ENCODE measurements at regions not wholly inside any gene's neighbourhood (a gene's known extent, or its start where the extent isn't known, plus 50 kb on each side); places are given as distances from the start of the nearest gene placed in this dataset.

- FAIRE-seq = no peak
- DNase-seq (ENCODE audit: low spot score) = no peak
Observed at GRCh38 chr2:173808718-173809117, 156.5 kb downstream of the SP3 start.

- DNase-seq (ENCODE audit: low spot score) = no peak
- no peak for FAIRE-seq
Observed at GRCh38 chr2:173812321-173812720, 152.9 kb downstream of the SP3 start.

DNA sequence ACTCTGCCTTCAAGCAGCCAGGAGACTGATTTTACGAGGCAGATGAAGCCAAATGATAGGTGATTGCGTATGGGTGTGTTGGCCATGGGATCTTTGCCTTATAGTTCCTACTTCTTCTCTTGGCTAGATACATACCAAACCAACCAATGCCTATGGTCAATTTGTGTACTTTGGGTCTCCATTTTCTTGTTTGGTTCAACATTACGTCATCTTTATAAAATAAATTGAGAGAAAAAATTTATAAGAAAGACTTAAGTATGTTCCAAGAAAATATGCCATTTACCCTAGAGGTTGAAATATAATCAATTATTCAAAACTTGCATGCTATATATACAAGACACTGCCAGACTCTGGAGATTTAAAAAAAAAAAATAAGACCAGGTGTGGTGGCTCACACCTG lies 150.9 kb downstream of the SP3 start:
- DNase-seq (ENCODE audit: low spot score) = no peak
- FAIRE-seq = no peak

DNA sequence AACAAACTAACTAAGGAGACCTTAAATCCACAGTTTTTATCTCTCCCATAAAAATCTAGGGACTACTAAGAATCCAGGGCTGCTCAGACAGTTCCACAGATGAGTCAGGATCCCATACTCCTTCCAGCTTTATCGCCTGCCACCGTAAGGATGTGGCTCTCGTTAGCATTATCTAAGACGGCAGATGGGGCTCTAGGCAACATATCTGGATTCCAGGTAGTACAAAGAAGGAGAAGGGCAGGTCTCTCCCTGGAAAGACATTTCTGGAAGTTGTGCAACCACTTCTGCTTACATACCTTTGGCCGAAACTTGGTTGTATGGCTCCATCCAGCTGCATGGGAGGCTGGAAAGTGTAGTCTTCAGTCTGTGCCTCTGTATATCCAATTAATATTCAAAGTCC lies 149.4 kb downstream of the SP3 start:
- FAIRE-seq = no peak
- DNase-seq (ENCODE audit: low spot score) = no peak

GRCh38 chr2:173817582-173817981 lies 147.6 kb downstream of the SP3 start:
- FAIRE-seq (no peak), DNase-seq (ENCODE audit: low spot score) (no peak)

GRCh38 chr2:173818285-173818684 lies 146.9 kb downstream of the SP3 start:
- no peak for DNase-seq (ENCODE audit: low spot score)
- FAIRE-seq = no peak

DNA sequence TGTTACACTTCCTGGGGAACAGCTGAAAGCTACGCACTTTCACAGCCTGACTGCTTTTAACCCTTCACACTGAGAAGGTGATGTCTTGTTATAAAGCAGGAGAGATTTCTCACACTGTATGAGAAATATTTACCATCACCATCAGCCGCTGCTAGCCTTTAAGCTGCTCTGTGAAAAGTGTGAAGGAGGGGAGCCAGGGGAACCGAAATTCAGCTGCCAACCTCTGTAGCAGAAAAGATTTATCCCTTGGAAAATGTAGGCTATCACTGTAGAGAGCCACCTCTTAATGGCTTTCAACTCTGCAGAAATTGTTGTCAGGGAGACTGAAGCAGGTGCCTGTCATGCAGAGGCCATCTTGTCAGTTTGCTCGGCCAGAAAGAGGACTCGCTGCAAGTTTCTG lies 145.3 kb downstream of the SP3 start:
- no peak for DNase-seq (ENCODE audit: low spot score)

GRCh38 chr2:173821451-173821850 lies 143.7 kb downstream of the SP3 start:
- DNase-seq (ENCODE audit: low spot score) = no peak
- FAIRE-seq = no peak

More for the DNA sequence above, 145.3 kb downstream of the SP3 start:
- FAIRE-seq = no peak

GRCh38 chr2:173822889-173823542 lies 142.2 kb downstream of the SP3 start:
- FAIRE-seq (no peak), DNase-seq (ENCODE audit: low spot score) (no peak)

DNA sequence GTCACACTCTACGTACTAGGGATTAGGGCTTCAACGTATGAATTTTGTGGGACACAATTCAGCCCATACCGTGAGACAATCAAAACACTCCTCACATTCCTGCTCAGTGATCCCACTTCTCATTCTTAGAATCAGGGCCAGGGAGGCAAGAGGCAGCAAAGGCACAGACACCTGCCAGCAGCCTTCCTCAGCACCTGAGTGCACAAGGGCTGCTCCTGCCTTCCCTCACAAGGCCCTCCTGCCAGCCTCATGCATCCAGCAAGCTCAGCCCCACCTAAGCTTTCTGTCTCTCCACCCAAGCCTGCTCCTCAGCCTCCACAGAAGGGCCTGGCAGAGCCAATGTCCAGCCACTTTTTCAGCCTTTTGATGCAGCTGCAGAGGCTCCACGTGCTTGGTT lies 141.6 kb downstream of the SP3 start:
- FAIRE-seq = no peak
- no peak for DNase-seq (ENCODE audit: low spot score)

DNA sequence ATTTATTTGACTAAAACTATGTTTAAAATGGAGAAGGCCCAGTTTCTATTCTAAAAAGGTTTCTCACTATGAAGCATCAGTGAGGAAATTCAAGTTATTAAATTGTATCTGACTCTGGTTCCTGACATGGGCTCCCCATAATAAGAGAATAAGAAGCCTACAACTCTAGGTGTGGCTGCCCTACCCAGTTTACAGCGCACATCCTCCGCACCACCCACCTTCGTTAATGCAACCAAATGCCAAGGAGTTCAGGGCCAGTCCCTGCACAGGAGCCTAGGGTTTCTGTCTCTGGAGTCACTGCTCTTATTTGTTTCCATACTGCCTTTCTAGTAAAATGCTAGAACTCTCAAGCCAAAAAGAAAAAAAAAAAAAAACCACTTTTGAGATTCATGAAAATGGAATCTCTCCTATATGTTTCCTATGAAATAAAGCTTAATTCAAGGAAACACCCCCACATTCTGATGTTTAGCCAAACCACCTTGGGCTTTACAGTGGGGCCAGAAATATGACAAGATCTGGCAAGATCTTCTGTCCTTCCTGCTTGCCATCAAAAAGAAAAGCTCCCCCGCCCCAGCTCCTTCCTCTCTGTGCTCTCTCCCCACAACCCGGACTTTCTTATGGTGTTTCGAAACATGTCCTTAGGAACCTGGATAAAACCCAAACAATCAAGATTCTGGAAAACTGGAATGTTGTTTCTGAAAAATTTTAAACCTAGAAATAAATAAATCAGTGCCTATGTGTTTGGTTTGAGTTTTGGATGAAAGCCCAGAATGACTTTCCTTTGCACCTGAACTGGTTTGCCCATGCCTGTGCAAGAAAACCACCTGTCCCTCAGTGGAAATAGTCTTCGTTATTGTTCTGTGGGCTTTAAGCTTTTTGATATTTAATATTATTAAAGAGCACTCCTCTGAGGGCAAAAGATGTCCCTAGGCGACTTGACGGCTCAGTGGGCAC lies 136.7 kb downstream of the SP3 start:
- no peak for FAIRE-seq
- no peak for DNase-seq (ENCODE audit: low spot score)

- FAIRE-seq = no peak
- DNase-seq (ENCODE audit: low spot score) = no peak
Observed at GRCh38 chr2:173829727-173830126, 135.4 kb downstream of the SP3 start.

- no peak for FAIRE-seq
- DNase-seq (ENCODE audit: low spot score) = no peak
Observed at GRCh38 chr2:173830170-173830569, 135.0 kb downstream of the SP3 start.

DNA sequence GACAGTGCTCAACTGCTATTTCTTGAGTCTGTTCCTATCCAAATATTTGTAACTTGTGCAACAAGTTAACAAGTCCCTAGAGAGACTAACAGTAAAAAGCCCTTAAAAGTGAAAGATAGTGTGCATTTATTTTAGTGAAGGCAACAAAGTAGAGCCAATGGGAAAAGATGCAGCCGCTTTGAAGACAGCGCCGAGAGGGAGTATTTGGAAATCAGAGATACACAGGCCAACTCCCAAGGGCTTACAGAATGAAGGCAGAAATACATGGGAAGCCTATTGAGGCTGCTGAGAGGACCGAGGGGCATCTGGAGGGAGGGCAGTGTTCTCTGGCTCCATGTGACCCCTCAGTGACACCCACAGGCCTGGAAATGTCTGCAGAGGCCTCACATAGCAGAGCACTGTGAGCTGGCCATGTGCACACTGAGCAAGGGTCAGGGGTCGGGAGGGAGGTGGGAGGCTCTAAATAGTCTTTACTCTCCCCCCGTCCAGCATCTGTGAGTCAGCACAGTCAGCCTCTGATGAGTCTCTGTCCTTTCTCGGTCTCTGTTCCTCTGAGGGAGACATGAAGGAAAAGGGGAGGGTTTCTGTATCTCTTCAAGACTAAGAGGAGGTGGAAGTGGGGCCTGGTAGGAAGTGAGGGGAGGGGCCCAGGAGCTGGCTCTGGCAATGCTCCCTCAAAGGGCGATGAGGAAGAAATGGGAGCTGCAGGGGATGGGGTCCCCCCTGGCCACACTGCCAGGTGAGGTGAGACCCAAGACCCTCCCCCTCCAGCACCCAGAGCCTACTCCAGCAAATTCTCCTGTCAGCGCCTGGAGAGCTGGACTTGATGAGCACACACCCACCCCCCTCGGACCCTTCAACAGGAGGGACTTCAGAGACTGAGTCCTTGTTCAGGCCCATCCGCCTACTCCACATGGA lies 133.6 kb downstream of the SP3 start:
- DNase-seq (ENCODE audit: low spot score) = peak; percentile 16
- FAIRE-seq = no peak

DNA sequence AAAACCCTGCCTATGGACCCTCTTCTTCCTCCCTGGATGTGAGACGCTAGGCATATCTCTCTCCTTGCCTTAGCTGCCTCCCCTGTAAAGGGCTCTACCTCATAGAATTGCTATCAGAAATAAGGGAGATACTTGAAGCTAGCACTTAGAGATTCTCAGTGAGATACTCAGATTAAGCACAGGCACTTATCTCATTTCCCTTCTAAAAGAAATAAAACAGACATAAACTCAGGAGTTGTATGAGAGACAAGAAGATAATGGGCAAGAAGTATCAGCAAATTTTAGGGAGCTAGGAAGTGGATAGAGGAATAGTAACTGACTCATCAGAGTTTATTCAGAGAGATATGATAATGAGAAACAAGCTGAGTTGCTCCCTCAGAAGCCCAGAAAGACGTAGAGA lies 131.0 kb downstream of the SP3 start:
- FAIRE-seq = no peak

GRCh38 chr2:173835726-173836125 lies 129.4 kb downstream of the SP3 start:
- FAIRE-seq (no peak), DNase-seq (ENCODE audit: low spot score) (no peak)

More for the DNA sequence above, 131.0 kb downstream of the SP3 start:
- no peak for DNase-seq (ENCODE audit: low spot score)

GRCh38 chr2:173841110-173841509 lies 124.1 kb downstream of the SP3 start:
- DNase-seq (ENCODE audit: low spot score) (no peak), FAIRE-seq (no peak)

DNA sequence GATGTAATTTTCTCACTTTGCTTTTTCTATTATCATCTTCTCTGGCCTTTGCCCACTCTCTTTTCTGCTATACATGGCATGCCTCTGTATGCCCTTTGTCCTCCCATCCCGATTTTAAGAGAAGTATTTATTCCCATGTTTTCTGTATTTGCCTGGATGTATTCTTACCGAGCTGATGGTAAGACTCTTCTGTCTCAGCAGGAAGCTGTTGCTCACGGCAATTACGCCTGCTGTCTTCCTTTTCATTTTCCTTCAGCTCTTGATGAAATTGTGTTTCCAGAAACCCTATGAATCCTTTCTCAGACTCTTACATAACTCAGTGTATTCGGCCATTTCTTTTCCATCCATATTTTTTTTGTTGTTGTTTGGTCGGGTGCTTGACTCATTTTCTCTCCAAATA lies 121.6 kb downstream of the SP3 start:
- FAIRE-seq = no peak
- DNase-seq (ENCODE audit: low spot score) = no peak

DNA sequence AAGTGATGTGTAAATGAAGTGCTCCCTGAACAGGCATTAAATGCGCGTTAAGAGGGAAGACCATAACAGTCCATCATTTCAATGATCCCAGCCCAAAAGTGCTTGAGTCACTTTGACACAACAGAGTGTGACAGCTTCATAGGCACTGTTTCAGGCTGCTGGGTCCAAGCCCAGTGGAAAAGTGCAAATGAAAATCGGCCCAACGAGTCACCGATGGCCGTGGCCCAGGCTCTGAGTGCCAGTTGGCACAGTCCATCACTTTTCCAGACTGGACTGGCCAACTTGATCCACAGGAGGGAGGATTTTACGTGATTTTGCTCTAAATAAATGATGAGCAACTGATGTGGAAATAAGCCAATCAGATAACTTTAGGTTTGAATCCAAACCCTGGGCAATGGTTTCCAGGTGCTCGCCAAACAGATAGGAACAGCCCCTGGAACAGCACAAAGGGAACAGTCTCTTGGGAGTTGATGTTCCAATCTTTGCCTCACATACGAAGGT lies 114.0 kb downstream of the SP3 start:
- DNase-seq (ENCODE audit: low spot score) (no peak), FAIRE-seq (no peak)

DNA sequence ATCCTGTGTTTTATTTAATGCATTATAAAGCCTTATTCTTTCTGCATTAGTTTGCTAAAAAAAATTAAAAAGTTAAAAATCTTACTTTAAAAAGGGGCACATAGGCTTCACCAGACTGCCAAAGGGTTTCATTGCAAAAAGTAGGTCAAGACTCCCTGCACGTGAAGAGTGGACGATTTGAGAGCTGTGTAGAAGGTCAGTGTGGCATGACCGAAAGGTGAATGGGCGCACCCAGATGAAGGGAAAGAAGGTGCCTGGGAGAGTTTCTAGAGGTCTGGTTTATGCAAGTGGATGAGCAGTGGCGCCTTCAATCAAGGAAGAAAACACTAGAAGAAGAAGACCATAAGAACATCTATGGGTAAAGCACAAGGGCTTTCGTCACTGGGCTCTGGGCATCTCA lies 111.0 kb downstream of the SP3 start:
- FAIRE-seq = no peak
- no peak for DNase-seq (ENCODE audit: low spot score)

- DNase-seq (ENCODE audit: low spot score) = no peak
Observed at GRCh38 chr2:173854840-173855239, 110.3 kb downstream of the SP3 start.

More at GRCh38 chr2:173854840-173855239, 110.3 kb downstream of the SP3 start:
- no peak for FAIRE-seq
